HG02588 (cell line): ENCODE measurements at regions not wholly inside any gene's neighbourhood (a gene's known extent, or its start where the extent isn't known, plus 50 kb on each side); places are given as distances from the start of the nearest gene placed in this dataset.
"Not testable (repeated sequence)": the region's sequence is repeated elsewhere in the genome, so short reads cannot be mapped to it uniquely, and the experiment has no call there.

Source experiments
- ATAC-seq: cut with Tn5 transposase; IDR thresholded peaks from one replicate; pipeline ENCODE4 v1.9.1; 2021; ENCODE audit warnings: mild to moderate bottlenecking, moderate library complexity; ENCODE audit not compliant: unreplicated experiment

DNA sequence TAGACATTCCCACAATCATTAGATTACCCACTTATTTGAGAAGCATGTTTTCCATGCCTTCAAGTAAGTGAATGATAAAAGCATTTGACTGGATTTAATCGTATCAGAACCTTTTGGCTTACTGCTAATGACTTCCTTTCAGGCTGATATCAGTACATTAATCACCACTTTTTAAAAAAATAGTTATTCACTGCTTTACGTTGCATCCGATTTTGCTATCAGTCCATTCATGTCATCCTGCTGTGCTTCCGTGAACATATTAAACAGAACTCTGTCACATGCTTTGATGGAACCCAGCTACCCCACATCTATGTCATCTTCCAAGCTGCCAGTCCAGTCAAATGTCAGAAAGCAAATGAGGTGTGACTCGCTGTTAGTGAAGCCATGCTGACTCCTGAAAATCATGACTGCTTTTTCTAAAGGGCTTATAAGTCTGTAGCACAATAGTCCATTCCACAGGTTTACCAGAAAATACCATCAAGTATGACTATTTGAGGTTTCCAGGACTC lies 440.9 kb downstream of the IRS2 start:
- no peak for ATAC-seq

DNA sequence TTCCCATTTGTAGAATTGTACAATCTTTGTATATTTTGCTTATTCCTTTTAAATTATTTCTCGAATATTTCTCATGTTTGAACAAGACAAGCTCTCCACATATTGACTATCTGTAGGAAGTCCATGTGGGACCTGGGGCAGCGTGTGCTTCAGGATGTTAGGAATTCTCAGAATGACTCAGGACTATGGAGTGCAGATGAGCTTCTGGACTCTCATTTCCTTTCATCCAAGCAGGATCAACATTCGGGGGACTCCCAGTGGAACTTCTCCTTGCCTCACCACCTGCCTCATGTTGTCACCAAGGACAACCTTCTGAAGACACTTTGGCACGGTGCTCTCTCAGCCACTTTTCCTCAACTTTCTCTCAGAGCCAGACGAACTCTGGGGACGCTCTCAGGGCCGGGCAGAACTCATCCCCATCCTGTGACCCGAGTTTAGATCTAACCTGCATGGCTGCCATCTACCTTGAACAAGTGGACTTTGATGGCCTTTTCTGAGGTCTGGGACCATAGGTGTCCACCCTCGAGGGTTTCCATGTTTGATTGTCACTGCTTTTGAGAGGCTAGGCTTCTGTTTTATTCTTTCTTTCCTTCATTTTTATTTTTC lies 441.7 kb downstream of the IRS2 start:
- no peak for ATAC-seq

DNA sequence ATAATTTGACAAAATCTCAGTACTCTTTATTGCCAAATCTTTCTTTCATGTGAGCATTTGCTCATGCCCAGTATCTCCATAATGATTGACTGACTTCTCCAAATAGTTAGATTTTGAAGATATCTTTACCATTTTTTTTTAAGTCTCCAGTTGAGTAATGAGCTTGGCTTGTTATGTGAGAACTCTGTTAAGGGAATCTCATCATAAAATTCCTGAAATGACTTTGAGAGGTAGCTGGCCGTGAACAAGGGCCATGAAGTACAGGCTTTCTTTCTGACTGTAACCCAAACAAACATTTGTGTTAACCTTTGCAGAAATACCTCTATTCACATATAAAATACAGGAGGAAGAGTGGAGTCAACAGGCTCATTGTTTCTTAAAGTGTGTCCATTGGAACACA lies 449.7 kb downstream of the IRS2 start:
- ATAC-seq: no peak

DNA sequence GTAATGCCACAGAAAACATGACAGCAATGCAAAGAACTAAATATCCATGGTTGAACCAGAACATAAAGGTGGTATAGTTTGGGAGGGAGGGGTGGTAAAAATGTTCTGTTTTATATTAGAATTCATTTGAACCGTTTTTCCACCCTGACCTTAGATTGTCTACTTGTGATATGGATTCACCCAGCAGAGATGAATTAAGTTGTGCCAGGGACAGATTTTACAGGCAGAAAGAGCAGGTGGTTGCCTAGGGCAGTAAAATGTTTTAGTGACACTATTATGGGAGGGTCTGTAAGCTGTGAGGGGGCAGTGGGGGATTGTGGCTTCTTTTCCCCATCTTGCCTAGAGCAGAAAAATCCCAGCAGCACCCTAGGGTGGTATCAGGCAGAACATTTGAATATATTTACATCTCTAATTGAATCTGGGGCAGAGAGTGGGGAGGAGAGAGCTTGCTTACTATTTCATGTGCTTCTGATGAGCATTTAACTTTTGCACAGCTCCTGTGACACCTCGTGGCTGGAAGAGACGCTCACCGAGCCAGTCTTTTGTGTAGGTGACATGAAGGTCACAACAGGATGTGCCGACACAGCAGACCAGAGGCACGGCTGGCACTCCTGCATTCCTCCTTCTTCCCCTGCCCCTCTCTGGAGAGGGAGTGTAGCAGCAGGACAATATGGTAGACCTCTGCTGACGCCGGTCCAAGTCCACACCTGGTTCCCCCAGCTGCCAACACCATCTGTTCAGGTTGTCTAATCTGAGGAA lies 452.3 kb downstream of the IRS2 start:
- ATAC-seq: no peak

DNA sequence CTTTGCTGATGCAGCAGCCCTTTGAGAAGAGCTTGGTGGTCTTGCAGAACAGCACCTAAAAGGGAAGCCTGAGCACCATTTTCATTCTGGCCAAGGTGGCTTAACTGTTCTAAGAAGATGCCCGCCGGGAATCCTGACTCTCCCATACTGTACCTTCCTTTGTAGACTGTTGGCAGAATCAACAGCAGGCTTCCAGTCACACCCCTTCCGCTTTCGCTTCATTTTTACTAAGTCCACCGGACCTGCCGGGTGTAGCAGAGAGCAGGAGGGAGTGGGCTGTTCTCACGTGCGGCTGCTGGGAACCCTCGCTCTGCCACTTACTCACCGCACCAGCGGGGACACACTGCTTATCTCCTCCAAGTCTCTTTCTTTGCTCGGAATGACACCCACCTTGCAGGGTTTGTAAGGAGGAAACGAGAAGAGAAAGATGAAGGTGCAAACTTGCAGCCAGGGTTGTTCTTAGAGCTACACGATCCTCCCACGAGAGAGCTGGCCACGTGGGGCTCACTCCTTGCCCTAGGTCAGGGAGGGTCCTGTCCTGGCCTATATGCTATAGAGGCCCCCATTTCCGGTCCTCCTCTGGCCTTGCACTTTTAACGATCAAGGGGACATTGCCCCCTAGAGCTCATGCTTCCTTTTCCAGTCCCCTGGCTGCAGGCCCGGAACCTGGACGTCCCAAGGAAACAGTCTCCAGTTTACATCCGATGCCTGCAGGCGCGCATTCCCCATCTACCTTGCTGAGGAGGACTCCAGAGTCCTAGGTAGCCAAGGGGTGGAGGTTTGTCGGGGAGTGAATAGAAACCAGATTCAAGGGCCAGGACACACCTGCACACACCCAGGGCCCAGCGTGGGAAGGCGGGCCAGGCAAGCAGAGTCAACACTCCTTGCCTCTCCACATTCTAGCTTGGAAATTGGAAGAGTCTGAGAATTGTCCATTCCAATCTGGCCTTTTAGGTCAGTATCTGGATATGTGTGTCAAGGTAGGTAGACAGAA lies 453.6 kb downstream of the IRS2 start:
- no peak for ATAC-seq

DNA sequence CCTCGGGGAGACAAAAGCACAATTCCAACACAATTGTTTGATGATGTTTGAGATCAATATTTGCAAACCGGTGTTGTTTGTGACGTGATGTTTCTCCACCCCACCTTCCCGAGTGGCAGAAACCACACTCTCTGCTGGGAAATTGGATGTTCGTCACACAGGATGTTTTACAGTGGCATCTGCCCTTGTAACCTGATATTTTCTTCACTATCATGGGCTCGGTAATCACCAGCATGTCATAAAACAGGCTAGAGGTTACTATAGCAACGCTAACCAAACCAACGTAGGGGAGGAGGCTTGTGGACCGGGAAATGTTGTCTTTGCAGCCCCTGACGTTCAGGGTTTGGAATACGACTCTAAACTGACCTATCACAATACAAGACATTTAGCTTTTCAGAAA lies 454.5 kb downstream of the IRS2 start:
- ATAC-seq: no peak

DNA sequence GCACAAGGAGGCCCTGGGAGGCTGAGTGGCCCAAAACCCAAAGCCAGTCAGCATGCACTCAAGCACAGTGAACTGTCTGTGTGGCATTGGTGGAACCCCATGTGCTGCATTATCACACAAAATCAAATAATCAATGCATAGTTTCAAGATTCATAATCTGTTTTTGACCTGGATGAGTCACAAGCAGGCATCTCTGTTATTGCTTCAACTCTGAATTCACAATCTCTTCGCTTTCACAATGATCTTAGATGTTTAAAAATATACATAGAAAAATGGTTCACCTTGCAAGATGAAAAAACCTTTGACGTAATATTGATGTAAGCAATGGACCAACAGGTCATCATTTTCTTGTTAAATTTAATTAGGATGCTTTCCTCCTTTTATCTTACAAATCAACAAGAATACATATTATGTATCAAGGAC lies 455.4 kb downstream of the IRS2 start:
- no peak for ATAC-seq

DNA sequence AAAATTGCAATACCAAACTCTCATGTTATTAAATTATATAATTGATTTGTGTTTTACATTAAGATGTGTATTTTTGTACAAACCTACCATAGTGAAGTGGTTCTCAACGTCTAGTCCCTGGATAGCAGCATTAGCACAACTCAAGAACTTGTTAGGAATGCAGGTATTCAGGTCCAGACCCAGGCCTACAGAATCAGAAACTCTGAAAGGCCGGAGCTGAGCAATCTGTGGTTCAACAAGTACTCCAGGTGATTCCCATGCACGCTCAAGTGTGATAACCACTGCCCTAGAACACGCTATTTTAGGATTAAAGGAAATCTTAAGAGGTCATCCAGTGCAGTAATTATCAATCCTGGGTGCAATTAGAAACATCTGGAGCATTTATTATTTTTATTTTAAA lies 456.3 kb downstream of the IRS2 start:
- ATAC-seq: no peak

DNA sequence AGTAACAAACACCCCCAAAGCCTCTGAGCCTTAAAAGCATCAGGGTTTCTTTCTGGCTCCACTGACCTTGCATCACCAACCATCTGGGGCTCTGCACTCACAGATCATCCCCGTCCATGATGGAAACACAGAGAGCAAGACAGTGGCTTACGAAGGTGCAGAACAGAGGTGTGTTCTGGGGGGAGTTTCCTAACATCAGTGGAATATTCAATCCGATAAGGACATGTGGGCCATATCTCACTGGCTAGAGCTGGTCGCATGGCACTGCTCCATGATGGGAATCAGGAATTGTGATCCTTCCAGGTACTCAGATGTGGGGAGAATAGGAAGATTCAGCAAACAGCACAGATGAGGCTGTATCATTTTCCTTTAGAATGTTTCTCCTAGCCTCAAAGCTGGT lies 457.2 kb downstream of the IRS2 start:
- no peak for ATAC-seq

DNA sequence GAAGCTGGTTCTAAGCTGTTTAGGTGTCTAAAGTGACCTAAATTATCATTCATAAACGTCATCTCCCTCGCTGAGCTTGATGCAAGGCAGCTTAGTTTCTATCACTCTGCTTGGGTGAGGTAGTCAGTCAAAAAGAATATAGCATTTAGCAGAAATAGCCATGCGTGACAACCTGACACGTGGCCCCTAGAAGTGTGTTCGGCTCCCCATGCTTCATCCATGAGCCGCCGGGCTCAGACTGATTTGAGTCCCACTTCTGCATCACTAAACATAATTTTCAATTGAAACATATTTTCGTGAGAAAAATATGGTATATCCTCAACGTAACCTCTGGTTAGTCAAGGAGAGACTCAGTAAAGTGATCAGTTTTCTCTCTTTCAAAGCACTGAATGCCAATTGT lies 459.8 kb downstream of the IRS2 start:
- ATAC-seq: no peak

DNA sequence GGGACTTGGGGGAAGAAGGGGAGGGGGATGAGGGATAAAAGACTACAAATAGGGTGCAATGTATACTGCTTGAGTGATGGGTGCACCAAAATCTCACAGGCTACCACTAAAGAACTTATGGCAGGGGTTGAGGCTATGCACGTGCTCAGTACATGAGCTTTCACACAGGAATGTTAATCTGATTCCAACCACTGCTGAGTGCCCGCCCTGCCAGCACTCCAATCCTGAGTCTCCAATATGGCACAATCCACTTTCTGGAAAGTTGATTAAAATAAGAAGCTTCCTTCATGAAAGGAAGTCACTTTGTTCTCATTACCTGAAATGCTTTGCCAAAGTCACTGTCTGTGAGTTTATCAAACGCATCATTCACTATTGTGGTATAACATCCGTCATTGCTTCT lies 463.0 kb downstream of the IRS2 start:
- no peak for ATAC-seq

DNA sequence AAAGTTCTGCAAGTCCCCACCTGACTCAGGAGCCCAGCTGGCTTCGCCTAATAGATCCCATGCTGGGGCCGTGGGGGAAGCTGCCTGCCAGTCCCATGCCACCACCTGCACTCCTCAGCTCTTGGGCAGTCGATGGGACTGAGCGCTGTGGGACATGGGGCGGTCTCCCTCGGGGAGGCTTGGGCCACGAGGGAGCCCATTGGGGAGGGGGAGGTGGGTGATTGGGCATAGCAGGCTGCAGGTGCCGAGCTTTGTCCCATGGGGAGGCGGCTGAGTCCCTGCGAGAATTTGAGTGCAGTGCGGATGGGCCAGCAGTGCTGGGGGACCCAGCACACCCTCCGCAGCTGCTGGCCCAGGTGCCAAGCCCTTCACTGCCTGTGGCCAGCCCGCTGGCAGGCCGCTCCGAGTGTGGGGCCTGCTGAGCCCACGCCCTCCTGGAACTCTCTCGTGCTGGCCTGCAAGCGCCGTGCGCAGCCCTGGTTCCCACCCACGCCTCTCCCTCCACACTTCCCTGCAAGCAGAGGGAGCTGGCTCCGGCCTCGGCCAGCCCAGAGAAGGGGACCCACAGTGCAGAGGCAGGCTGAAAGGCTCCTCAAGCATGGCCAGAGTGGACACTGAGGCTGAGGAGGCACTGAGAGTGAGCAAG lies 467.3 kb downstream of the IRS2 start:
- no peak for ATAC-seq

DNA sequence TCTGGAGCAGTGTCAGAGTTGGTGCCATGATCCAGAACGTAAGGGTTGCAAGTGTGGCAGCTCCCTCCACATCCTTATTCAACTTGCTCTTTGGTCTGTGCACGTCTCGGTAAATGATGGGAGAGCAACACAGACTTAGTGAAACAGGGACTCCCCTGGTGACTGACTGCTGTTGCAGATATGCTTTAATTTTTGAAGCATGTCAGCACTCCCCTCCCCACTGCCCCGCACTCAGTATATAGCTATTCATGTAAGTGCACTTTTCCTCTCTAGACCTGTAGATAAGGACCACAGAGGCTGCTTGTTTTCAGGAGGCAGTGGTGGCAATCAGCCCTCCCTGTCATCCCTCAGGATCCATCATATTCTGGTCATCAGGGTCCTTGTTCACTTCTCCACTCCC lies 470.9 kb downstream of the IRS2 start:
- ATAC-seq: no peak

DNA sequence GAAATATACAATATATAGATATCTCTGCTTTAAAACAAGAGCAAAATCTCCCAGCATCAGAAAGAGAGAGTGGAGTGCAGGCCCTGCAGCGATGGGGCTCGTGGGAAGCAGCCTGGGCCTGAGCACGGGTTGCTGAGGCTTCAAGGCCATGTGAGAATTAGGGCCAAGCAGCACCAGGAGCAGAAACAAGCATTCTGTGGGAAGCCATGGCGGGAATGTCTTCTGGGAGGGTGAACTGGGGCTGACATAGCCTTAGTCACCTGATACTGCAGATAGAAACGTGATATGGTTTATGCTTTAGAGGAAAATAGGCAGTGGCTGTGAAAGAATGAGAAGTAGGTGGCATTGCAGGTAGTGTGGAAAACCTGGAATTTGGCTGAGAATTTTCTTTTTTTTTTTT lies 472.3 kb downstream of the IRS2 start:
- ATAC-seq: no peak

DNA sequence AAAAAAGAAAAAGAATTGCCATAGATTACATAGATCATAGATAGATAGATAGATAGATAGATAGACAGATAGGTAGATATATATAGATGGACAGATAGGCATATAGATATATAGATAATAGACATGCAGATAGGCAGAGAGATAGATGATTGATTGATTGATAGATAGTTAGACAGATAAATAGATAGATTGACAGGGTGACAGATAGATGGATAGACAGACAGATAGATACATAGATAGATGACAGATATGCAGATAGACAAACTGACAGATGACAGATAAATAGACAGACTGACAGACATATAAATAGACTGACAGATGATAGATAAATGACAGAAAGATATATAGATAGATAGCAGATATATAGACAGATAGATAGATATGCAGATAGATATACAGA lies 474.0 kb downstream of the IRS2 start:
- no peak for ATAC-seq

DNA sequence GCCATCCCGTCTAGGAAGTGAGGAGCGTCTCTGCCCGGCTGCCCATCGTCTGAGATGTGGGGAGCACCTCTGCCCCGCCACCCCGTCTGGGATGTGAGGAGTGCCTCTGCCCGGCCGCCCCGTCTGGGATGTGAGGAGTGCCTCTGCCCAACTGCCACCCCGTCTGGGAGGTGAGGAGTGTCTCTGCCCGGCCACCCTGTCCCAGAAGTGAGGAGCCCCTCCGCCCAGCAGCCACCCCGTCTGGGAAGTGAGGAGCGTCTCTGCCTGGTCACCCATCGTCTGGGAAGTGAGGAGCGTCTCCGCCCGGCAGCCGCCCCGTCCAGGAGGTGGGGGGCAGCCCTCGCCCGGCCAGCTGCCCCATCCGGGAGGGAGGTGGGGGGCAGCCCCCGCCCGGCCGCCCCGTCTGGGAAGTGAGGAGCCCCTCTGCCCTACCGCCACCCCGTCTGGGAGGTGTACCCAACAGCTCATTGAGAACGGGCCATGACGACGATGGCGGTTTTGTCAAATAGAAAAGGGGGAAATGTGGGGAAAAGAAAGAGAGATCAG lies 474.9 kb downstream of the IRS2 start:
- not testable (repeated sequence) for ATAC-seq

DNA sequence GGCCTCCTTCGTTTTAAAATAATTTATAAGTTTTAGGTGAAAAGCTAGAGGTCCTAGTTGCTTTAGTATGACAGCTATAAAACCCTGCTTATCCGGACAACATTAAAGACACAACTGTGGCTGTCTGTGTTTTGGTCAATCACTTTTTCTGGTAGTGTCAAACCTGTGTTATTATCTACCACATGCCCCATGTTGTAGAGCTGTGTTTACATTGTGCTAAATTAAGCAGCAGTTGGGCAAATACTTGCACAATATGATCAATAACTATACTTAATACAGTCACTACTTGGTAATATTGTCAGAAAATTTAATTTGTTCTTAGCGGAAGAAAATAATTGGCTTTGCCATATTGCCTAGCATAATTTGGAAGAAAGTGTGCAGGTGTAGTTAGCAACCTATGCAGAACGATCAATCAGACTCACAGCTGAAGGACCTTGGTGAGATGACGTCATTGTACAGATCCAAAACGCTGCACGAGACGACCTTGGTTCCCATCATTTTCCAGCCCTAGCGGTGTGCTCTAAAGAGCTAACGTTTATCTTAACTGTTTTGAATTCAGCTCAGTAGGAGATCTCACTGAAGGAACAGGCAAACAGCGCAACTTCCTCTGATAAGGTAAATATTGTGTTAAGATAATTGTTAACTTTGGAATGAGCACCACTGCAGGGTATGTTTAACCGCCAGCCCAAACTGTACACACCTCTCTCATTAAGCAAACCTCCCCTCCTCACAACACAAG lies 476.6 kb downstream of the IRS2 start:
- ATAC-seq: no peak

DNA sequence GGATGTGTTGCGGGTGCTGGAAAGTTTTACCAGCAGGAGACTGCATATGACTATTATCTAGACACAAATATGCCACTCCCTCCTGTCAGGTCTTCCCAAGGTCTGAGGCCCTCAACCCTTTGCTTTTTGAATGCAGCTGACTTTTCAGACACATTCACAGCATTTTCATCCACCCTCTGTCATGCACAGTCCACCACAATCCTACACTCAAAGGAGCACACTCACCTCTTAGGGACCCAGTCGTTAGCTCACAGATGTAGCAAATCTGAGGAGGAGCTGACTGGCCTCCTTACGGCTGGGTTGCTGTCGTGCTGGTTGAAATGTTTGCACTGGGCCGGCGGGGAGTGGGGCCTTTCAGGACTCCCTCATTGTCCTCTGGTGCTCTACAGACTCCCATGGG lies 479.4 kb downstream of the IRS2 start:
- ATAC-seq: no peak

DNA sequence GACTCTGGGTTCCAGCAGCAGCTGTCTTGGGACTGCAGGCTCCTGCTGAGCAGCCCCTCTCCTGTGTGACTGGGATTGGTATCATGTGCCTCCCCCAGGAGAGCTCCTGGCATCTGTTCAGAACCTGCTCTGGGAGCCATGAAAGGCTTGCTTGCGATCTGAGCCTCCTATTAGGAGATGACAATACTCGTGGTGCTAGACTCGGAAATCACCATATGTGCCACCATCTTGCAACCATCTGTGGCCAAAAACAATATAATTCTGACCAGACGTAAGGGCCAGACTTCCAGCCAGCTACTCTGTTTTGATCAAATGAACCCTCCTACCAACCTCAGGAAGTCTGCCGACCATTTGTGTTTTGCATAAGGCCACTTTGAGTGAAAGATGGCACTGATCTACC lies 484.7 kb downstream of the IRS2 start:
- ATAC-seq: no peak

DNA sequence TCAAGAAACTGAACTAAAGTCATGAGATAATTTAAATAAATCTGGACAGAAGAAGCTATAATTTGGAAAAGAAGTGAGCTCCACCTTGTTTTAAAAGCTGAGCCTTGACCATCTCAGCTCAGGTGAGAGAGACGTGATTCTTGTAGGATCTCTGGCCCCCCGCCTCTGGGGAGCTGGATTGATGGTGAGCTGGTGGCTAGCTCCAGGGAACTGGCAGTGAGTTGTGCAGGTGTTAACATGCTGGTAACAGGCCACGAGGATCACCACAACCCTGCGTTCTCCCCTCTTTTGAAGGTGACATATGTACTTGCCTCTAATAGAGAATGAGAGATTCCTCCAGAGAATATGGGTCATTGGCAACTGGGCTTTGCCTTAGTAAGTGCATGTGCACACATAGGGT lies 485.1 kb downstream of the IRS2 start:
- no peak for ATAC-seq
